ENCODE measurements at regions not wholly inside any gene's neighbourhood (a gene's known extent, or its start where the extent isn't known, plus 50 kb on each side); places are given as distances from the start of the nearest gene placed in this dataset.

DNA sequence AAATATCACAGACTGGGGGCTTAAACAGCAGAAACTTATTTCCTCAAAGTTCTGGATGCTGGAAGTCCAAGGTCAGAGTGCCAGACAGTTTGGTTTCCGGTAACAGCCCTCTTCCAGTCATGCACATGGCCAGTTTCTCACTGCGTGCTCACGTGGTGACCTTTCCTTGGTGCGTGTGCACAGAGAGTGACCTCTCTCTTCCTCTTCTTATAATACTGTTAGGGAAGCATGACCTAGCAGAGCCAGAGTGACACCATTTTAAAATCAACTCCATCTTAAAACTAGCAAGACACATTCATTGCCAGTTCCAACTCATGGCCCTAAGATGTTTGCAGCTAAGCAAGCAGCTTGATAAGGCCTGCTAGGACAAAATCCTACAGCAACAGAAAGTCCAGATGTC, 221.5 kb upstream of the DAAM1 start:
- no peaks in the 10 kb centered on the region for H3K36me3 ChIP-seq (replicated peaks in 1 of 2; ENCODE audit: control insufficient read depth in 1 of 2, insufficient read depth in 2 of 2, low read length in 2 of 2)

DNA sequence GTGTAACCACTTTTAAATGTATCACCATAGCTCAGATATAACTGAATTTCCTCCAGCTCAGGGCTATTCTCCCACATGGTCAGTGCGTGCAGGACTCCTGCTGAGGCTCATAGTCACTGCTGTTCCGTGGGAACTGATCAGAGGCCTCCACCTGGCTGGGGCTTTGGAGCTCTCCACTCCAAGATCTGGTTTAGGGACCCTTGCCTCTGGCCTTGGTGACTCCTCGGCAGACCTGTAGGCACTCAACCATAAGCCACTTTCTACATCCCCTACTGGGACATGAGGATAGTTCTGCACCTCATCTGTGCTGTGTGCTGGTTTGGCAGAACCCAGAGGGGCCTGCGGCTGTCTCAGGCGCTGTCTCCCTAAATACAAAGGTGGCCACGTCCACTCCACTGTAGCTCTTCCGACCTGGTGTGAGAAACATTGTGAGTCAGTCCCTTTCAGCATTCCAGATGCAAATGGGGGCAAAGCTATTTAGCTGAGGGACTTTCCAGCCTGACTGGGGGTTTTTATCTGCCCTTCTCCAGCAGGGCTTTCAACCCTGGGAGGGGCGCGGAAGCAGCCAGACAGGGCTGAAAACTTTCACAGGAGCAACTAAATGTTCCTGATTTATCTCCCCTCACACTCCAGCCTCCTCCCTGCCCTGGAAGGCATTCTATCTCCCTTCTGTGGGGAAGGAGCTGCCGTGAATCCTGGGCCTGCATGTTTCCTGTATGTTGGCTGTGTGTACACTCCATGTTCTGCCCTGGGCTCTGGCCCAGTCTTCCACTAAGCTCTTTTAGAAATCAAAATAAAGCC, 218.3 kb upstream of the DAAM1 start:
- Histone ChIP-seq H2AFZ (ENCODE audit: insufficient read depth, low read depth, low read length, poor library complexity, severe bottlenecking) (no peak overlapping the region), H3K9me3 (replicated peaks in 1 of 2; ENCODE audit: control insufficient read depth in 1 of 2, insufficient read depth in 1 of 2, low read length in 2 of 2) (no peaks in the 10 kb centered on the region), H3K4me2 (replicated peaks; ENCODE audit: extremely low read depth, low read length, poor library complexity, severe bottlenecking) (no peak overlapping the region), H3K9ac (ENCODE audit: insufficient read depth, low read length, poor library complexity, severe bottlenecking) (no peak overlapping the region), H3K27me3 (ENCODE audit: control insufficient read depth in 2 of 2, insufficient read depth in 2 of 2, low read length in 2 of 2) (no peaks in the 10 kb centered on the region), H3K4me3 (replicated peaks in 1 of 3; ENCODE audit: low read depth in 2 of 3, low read length in 3 of 3) (no peak overlapping the region), H3K36me3 (replicated peaks in 1 of 2; ENCODE audit: control insufficient read depth in 1 of 2, insufficient read depth in 2 of 2, low read length in 2 of 2) (no peaks in the 10 kb centered on the region), H3K27ac (ENCODE audit: low read depth in 1 of 2, low read length in 2 of 2) (no peak overlapping the region), H3K4me1 (ENCODE audit: control insufficient read depth in 1 of 2, insufficient read depth in 2 of 2, low read length in 2 of 2) (no peaks in the 10 kb centered on the region), H4K20me1 (ENCODE audit: insufficient read depth, low read length) (no peaks in the 10 kb centered on the region), H3K79me2 (ENCODE audit: insufficient read depth, low read length) (no peaks in the 10 kb centered on the region)
- Mint-ChIP-seq H3K4me3 (no peak overlapping the region), H3K36me3 (no peaks in the 10 kb centered on the region), H3K4me1 (no peaks in the 10 kb centered on the region), H3K27me3 (ENCODE audit: low read depth in 3 of 3) (peaks cover 0 to 1% (median 1%) of the 10 kb centered on the region in 3 donors), H3K9me3 (peaks cover 0 to 3% (median 0%) of the 10 kb centered on the region in 7 donors), H3K27ac (no peak overlapping the region)
- DNase-seq: no peak
- intact Hi-C loops (cut with micrococcal nuclease): no loop called here
- no peak for TF ChIP-seq CTCF (IDR thresholded peaks at IDR 0.05)
- WGBS (ENCODE audit: insufficient coverage): 100% methylated on average over 6 of the region's 10 CpGs

More for the DNA sequence above, 221.5 kb upstream of the DAAM1 start:
- no peaks in the 10 kb centered on the region for H4K20me1 ChIP-seq (ENCODE audit: insufficient read depth, low read length)
- H3K27me3 ChIP-seq (ENCODE audit: control insufficient read depth in 2 of 2, insufficient read depth in 2 of 2, low read length in 2 of 2): no peaks in the 10 kb centered on the region
- intact Hi-C loops (cut with micrococcal nuclease): no loop called here
- TF ChIP-seq CTCF (IDR thresholded peaks at IDR 0.05): no peak
- H3K4me1 Mint-ChIP-seq: no peaks in the 10 kb centered on the region
- no peaks in the 10 kb centered on the region for H3K4me1 ChIP-seq (ENCODE audit: control insufficient read depth in 1 of 2, insufficient read depth in 2 of 2, low read length in 2 of 2)
- H3K9me3 ChIP-seq (replicated peaks in 1 of 2; ENCODE audit: control insufficient read depth in 1 of 2, insufficient read depth in 1 of 2, low read length in 2 of 2): no peaks in the 10 kb centered on the region
- H3K4me2 ChIP-seq (replicated peaks; ENCODE audit: extremely low read depth, low read length, poor library complexity, severe bottlenecking): no peak overlapping the region
- H3K27ac ChIP-seq (ENCODE audit: low read depth in 1 of 2, low read length in 2 of 2): no peak overlapping the region
- H3K9ac ChIP-seq (ENCODE audit: insufficient read depth, low read length, poor library complexity, severe bottlenecking): no peak overlapping the region
- no peak overlapping the region for H3K4me3 ChIP-seq (replicated peaks in 1 of 3; ENCODE audit: low read depth in 2 of 3, low read length in 3 of 3)
- peaks cover 0 to 1% (median 1%) of the 10 kb centered on the region in 3 donors for H3K27me3 Mint-ChIP-seq (ENCODE audit: low read depth in 3 of 3)
- no peak overlapping the region for H3K27ac Mint-ChIP-seq
- no peak overlapping the region for H2AFZ ChIP-seq (ENCODE audit: insufficient read depth, low read depth, low read length, poor library complexity, severe bottlenecking)
- H3K9me3 Mint-ChIP-seq: peaks cover 0 to 3% (median 0%) of the 10 kb centered on the region in 7 donors
- no peak for DNase-seq
- H3K36me3 Mint-ChIP-seq: no peaks in the 10 kb centered on the region
- no peak overlapping the region for H3K4me3 Mint-ChIP-seq
- no peaks in the 10 kb centered on the region for H3K79me2 ChIP-seq (ENCODE audit: insufficient read depth, low read length)
- 97% methylated on average over 4 of the region's 4 CpGs for WGBS (ENCODE audit: insufficient coverage)

Measured in CD14-positive monocyte (primary cell).